HT-29 (cell line): ENCODE measurements at regions not wholly inside any gene's neighbourhood (a gene's known extent, or its start where the extent isn't known, plus 50 kb on each side); places are given as distances from the start of the nearest gene placed in this dataset. TPM values are rescaled to one million over a fixed set of nuclear protein-coding genes. Genes with fewer than 3 reads are reported as not detected.

Experiments used
- DNase-seq: peaks from one replicate; pipeline ENCODE4 v3.0.0-alpha.2; 2015; ENCODE audit warnings: low spot score
- small RNA-seq: library from RNA; depleted of rRNA; stranded (forward); fragments of <200 nt; gene quantifications from one replicate; pipeline ENCODE3, GENCODE V24; 2014

DNA sequence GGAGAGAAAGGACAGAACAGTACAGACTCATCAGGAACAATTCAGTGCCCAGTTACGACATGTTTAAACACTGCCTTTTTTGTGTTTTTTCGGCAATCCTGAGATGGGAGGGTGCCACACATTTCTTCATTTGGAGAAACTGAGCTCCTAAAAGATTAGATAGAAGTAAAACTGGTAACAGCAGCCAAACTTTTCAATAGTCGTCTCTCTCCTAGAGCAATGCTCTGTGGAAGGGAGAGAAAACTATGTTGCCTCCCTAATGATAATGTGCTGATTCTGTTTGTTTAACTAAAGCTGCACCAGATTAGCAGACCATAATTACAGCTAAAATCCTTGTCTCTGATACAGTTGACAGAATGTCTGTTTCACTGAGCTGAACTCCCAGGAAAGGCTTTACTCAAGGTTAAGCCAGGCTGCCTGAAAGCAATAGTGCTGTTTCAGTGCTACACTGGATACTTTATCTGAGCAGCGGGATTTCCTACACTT lies 76.2 kb upstream of the CXADR start:
- DNase-seq = peak; percentile 10

DNA sequence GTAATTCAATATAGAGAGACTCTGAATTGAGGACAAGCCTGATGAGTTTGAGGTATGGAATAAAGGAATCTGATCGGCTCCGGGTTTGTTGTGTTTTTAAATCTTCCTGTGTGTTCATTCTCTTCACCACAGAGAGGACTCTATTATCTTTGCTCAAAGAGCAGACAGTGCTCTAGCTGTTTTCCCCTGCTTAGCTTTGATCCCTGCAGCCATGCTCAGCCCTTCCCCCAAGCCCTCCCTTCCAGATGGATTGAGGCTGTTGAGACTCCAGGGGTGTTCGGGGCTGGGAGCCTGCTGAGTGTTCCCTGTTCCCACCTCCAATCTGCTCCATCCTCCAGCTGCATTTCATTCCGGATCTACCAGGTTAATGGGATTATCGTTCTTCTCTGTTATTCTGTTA lies 74.2 kb upstream of the CXADR start:
- no peak for DNase-seq

- DNase-seq = no peak
These were observed 71.9 kb upstream of the CXADR start for GRCh38 chr21:17440969-17441368.

DNA sequence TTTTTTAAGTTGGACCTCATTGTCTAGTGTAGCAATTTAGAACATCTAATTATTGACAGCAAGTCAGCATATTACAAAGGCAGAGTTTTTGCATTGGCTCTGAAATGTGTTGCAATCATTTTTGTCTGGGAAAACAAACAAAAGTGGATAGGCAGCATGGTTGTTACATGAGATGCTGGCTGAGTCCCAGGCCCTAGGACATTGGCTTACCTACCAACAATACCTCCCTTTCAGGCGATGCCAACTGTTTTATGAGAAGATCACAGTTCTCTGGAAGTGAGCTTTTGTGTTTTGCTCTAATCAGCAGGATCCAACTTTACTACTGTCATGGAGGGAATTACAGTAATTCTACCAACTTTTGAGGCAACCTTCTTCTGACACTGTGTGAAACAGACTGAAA lies 71.5 kb upstream of the CXADR start:
- DNase-seq = peak; percentile 41

- no peak for DNase-seq
These were observed 70.7 kb upstream of the CXADR start for GRCh38 chr21:17442165-17442564.

- no peak for DNase-seq
These were observed 68.0 kb upstream of the CXADR start for GRCh38 chr21:17444828-17445227.

- DNase-seq = peak; percentile 32
These were observed 66.1 kb upstream of the CXADR start for GRCh38 chr21:17446737-17447136.

DNA sequence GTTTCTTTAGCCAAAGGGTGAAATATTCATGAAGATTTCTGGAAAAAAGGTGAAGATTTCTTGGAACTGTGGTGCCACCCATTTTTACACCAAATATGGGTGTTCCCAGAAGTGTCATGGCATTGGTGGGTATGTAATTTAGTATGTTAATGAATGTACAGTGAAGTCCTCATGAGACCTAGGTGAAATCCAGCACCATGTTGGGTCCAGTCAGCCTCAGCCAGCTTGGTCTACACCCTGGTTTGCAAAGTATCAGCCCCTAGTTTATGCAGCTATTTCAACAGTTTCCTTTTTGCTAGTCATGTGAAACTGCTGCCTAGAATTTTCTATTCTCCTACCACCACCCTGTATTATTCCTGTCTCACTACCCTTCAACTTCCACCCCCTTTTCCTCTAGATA lies 63.1 kb upstream of the CXADR start:
- DNase-seq = no peak

GRCh38 chr21:17451364-17451891 lies 61.4 kb upstream of the CXADR start:
- DNase-seq = no peak

DNA sequence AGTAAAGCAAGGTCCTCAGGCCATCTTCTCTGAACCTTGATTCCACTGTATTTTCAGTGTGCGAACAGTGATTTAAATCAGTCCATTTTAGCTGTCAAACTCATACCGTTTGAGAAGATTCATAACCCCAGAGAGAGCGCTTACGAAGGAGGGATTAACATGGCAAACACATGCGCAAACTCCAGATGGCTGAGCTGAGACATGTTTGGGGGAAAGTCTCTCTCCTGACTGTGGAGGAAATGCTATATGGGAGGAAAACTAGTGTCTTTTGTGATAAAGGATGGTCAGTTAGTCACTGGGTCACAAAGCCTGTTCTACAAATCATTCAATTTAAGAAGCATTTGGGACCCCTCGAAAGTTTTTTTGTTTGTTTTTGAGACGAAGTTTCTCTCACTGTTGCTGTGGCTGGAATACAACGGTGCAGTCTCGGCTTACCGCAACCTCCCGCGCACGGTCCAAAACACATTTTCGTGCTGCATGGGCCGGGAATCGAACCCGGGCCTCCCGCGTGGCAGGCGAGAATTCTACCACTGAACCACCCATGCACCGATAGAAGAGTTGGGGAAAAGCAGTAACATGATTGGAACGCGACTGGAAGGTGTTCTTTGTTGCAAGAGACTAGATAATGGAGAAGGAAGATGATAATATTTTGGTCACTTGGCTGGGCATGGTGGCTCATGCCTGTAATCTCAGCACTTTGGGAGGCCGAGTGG lies 58.4 kb upstream of the CXADR start:
- peak; percentile 78 for DNase-seq

DNA sequence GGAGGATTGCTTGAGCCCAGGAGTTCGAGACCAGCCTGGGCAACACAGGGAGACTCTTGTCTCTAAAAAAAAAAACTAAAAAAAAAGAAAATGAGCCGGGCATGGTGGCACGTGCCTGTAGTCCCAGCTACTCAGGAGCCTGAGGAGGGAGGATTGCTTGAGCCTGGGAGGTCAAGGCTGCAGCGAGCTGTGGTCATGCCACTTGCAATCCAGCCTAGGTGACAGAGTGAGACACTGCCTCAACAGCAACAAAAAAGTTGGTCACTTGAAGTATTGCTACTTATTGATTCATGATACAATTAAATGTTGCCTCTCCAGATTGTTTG lies 57.9 kb upstream of the CXADR start:
- no peak for DNase-seq

DNA sequence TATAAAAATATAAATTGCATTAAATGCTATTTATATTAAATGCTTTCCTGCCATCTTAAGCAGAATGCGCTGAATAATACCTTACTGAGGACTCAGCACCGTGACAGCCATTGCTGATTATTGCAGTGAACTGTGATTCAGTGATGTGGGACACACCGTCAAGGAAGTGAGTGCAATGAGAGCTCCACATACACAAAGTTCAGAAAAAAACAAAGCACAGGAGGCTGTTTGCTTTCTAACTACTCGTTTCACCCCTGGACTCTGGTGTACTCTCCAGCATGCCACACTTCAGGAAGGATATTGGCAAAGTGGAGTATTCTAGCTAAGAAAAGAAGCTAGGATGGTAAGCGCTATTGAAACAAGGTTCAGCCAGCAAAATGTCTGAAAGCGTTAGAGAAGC lies 57.4 kb upstream of the CXADR start:
- no peak for DNase-seq

- no peak for DNase-seq
These were observed 54.6 kb upstream of the CXADR start for GRCh38 chr21:17458279-17458678.

- DNase-seq = no peak
These were observed 52.7 kb upstream of the CXADR start for GRCh38 chr21:17460094-17460493.

GRCh38 chr21:17461014-17461413 lies 51.8 kb upstream of the CXADR start:
- DNase-seq = no peak

DNA sequence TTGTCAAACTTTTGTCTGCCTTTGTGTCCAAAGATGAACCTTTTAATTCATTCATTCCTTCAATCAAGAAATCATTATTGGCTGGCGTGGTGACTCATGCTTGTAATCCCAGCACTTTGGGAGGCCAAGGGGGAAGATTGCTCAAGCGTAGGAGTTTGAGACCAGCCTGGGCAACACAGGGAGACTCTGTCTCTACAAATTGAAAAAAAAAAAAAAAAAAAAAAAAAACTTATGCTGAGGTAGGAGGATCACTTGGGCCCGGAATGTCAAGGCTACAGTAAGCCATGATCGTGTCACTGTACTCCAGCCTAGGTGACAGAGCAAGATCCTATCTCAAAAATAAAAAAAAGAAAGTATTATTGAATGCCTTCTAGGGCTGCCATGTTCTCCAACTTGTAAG lies 51.3 kb upstream of the CXADR start:
- DNase-seq = no peak

DNA sequence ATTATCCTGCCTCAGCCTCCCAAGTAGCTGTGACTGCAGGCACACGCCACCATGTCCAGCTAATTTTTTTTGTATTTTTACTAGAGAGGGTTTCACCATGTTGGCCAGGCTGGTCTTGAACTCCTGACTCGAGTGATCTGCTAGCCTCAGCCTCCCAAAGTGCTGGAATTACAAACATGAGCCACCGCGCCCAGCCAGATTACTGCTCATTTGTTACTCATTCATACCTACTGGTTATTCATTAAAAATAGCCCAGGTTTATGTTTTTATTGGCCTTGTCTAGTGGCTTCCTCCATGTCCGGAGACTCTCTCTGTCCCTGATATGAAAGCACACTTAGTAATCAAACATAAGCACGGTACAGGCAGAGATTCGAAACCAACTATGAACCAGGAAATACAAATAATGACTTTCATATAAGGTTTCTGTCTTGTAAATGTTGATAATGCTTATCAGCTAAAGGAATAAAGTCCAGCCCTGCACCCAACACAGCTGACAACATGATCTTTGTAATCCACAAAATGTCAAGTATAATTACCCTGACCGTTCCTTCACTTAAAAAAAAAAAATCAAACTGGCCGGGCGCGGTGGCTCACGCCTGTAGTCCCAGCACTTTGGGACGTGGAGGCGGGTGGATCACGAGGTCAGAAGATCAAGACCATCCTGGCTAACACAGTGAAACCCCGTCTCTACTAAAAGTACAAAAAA lies 50.4 kb upstream of the CXADR start:
- DNase-seq = peak; percentile 49

Small RNAs in the stretch of these regions (small RNA-seq; reads per million reads assigned to genes)
- gene MIR125B2 (not detected), gene MIR99A (not detected), gene MIRLET7C (0.22 reads per million), gene RNU1-98P (3.4 reads per million, percentile 77 among the genes with 10 or more reads in this experiment), gene RNU6-113P (not detected), gene RNU6-426P (not detected), gene SNORD74B (0.22 reads per million)
